ENCODE measurements at regions not wholly inside any gene's neighbourhood (a gene's known extent, or its start where the extent isn't known, plus 50 kb on each side); places are given as distances from the start of the nearest gene placed in this dataset.

DNA sequence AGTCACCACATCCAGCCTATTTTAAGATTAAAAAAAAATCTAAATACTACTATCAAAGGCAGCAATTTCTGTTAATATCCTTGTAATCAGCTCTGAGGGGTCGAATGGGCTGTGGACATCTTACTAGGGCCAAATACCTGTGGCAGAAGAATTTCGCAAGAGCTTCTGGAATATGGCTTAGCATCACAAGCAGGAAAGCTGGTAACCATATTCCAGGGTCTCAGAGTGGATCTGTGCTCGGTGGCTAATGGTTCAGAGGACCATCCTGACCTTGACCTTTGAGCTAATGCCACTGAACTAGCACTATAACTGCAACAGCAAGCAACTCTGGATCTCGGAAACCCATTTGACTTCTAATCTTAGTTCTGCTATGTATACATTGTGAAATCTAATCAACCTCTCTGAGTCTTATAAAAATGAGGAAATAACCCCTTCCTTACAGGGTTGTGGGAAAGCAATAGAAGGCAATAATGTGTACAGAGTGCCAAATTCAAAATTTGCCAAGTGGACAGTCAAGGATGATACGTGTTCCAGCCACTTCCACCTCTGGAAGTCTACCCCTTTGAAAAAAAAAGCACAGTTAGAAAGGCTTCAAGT is 65.5 kb downstream of the CYP26A1 start:
- TF ChIP-seq, protein P1, sequence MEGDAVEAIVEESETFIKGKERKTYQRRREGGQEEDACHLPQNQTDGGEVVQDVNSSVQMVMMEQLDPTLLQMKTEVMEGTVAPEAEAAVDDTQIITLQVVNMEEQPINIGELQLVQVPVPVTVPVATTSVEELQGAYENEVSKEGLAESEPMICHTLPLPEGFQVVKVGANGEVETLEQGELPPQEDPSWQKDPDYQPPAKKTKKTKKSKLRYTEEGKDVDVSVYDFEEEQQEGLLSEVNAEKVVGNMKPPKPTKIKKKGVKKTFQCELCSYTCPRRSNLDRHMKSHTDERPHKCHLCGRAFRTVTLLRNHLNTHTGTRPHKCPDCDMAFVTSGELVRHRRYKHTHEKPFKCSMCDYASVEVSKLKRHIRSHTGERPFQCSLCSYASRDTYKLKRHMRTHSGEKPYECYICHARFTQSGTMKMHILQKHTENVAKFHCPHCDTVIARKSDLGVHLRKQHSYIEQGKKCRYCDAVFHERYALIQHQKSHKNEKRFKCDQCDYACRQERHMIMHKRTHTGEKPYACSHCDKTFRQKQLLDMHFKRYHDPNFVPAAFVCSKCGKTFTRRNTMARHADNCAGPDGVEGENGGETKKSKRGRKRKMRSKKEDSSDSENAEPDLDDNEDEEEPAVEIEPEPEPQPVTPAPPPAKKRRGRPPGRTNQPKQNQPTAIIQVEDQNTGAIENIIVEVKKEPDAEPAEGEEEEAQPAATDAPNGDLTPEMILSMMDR (IDR thresholded peaks at IDR 0.05), result no peak
- TF ChIP-seq ZFX (IDR thresholded peaks at IDR 0.05; ENCODE audit: borderline replicate concordance), result no peak
